Ishikawa (cell line): ENCODE measurements at regions not wholly inside any gene's neighbourhood (a gene's known extent, or its start where the extent isn't known, plus 50 kb on each side); places are given as distances from the start of the nearest gene placed in this dataset.
A peak's percentile ranks its signal among the peaks of the same experiment; 100 is the strongest.

Experiments
- CEBPB ChIP-seq: IDR thresholded peaks from 2 replicates; pipeline ENCODE4 v1.6.1; 2012
- CREB1 ChIP-seq: IDR thresholded peaks from 2 replicates; pipeline ENCODE4 v1.6.1; 2012; ENCODE audit warnings: low read depth
- EGR1 ChIP-seq: IDR thresholded peaks from 2 replicates; pipeline ENCODE4 v1.6.1; 2012
- EP300 ChIP-seq: IDR thresholded peaks from 2 replicates; pipeline ENCODE4 v1.6.1; 2012; ENCODE audit warnings: borderline replicate concordance
- FOXM1 ChIP-seq: IDR thresholded peaks from 2 replicates; pipeline ENCODE4 v1.6.1; 2012; ENCODE audit warnings: low read depth, borderline replicate concordance
- NFIC ChIP-seq: IDR thresholded peaks from 2 replicates; pipeline ENCODE4 v1.6.1; 2012
- RAD21 ChIP-seq: IDR thresholded peaks from 2 replicates; pipeline ENCODE4 v1.6.1; 2012; ENCODE audit warnings: low read depth
- REST ChIP-seq: IDR thresholded peaks from 2 replicates; pipeline ENCODE4 v1.6.1; 2012; ENCODE audit warnings: low read depth, mild to moderate bottlenecking
- TAF1 ChIP-seq: IDR thresholded peaks from 2 replicates; pipeline ENCODE4 v1.6.1; 2012; ENCODE audit warnings: low read depth, mild to moderate bottlenecking
- TCF12 ChIP-seq: IDR thresholded peaks from 2 replicates; pipeline ENCODE4 v1.6.1; 2012; ENCODE audit warnings: low read depth
- TEAD4 ChIP-seq: IDR thresholded peaks from 2 replicates; pipeline ENCODE4 v1.6.1; 2012
- YY1 ChIP-seq: IDR thresholded peaks from 2 replicates; pipeline ENCODE4 v1.6.1; 2012; ENCODE audit warnings: low read depth
- ZBTB7A ChIP-seq: IDR thresholded peaks from 2 replicates; pipeline ENCODE4 v1.6.1; 2012; ENCODE audit warnings: low read depth
- TF ChIP-seq, protein P1 (sequence below): IDR thresholded peaks from 2 replicates; pipeline ENCODE4 v1.6.1; 2012
- TF ChIP-seq, protein P2 (sequence below): IDR thresholded peaks from 2 replicates; pipeline ENCODE4 v1.6.1; 2012

GRCh38 chr14:100381395-100382105, 58.4 kb downstream of the SLC25A47 start:
- TF ChIP-seq NFIC (no peak), TAF1 (no peak), TCF12 (no peak), CEBPB (no peak), RAD21 (no peak), TEAD4 (no peak), CREB1 (no peak), REST (no peak), FOXM1 (no peak), EP300 (no peak), ZBTB7A (no peak), YY1 (no peak)
- TF ChIP-seq, protein P1, sequence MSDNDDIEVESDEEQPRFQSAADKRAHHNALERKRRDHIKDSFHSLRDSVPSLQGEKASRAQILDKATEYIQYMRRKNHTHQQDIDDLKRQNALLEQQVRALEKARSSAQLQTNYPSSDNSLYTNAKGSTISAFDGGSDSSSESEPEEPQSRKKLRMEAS: no peak
- TF ChIP-seq, protein P2, sequence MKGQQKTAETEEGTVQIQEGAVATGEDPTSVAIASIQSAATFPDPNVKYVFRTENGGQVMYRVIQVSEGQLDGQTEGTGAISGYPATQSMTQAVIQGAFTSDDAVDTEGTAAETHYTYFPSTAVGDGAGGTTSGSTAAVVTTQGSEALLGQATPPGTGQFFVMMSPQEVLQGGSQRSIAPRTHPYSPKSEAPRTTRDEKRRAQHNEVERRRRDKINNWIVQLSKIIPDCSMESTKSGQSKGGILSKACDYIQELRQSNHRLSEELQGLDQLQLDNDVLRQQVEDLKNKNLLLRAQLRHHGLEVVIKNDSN: no peak

DNA sequence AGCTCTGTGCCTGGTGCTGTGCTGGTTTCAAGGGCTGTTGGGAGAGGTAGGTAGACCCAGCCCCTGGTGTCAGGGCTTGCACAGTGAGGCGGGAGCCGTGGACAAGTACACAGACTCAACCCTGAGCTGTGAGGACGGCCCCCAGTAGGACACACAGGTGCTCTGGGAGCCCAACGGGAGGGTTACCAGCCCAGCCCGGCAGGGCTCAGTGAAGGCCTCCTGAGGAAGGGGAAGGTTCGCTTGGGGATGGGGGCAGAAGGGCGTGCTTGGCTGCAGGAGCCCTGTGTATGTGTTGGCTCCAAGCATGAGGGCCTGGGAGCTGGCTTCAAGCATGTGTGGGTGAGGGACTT, 58.9 kb downstream of the SLC25A47 start:
- TF ChIP-seq ZBTB7A (no peak), TAF1 (no peak), TCF12 (no peak), EGR1 (no peak)
- TF ChIP-seq, protein P2: no peak
- TF ChIP-seq, protein P1: no peak

DNA sequence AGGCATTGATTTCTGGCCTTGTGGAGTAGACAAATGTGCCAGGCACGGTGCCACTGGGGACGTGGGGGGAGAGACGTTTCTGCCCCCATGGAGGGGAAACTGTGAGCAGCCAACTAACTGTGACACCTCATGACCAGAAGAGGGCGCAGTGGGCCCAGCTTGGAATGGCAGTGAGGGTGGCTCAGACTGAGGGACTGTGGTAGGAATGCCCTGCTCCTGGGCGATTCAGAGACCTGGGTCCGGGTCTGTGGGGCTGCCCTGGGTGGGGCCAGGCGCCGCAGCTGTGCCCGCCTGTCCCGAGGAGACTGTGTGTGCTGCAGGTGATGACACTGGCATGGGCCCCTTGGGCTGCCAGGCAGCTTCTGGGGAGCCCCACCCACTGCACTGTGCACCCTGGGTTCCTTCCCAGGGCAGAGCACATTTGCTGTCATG, 60.6 kb downstream of the SLC25A47 start:
- TF ChIP-seq EP300: no peak
- peak; percentile 84 for TF ChIP-seq RAD21

- TF ChIP-seq CREB1 (no peak), TCF12 (no peak), NFIC (no peak), EP300 (no peak), FOXM1 (no peak), YY1 (no peak), TAF1 (no peak), TEAD4 (no peak), CEBPB (no peak), ZBTB7A (no peak), EGR1 (no peak), REST (no peak), RAD21 (no peak)
- TF ChIP-seq, protein P1: no peak
- TF ChIP-seq, protein P2: no peak
Measured at GRCh38 chr14:100384277-100384676, 61.1 kb downstream of the SLC25A47 start.

DNA sequence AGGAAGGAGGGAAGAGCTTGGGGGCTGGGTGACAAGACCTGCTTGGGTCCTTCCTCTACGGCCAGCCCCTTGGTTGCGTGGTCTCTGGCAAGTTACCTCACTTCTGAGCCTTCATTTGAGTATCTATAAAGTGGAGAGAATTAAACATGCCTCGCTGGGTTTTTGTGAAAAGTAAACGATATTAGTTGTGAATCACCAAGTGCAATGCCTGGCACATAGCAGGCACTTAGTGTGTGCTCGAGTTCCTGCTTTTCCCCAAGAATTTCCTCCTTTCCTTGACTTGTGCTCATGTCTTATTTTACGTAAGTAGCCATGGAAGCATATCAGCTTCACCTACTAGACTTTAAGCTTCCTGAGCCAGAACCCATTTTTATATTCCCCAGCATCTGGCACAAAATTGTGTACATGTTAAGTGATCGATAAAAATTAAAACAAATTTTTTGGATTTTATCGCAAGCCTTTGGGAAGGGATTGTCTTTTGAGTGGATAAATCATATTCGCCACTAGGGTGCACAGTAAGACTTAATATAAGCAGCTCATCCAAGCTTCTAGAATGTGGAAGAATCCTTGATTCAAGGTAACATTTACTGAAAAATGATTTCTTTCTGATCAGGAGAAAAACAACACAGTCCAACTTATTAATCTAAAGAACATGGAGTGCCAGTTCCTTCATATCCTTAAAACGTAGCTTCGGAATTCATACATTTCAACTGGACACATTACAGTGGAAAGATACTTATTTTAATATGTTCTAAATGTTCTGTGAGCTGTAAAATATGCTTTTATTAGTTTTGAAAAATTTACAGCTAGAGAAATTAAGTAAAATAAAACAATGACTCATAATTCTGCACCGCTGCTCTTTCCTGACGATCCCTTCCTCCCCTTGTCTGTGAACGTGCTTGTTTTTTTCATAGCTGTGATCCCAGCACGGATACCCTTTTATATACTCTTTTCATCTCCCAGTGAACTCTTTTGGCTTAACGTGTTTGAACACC, 62.0 kb downstream of the SLC25A47 start:
- peak; percentile 61 for TF ChIP-seq RAD21
- TF ChIP-seq EGR1: no peak
